Astrocyte of the hippocampus (primary cell): ENCODE measurements at regions not wholly inside any gene's neighbourhood (a gene's known extent, or its start where the extent isn't known, plus 50 kb on each side); places are given as distances from the start of the nearest gene placed in this dataset.
A peak's percentile ranks its signal among the peaks of the same experiment; 100 is the strongest.
"Not testable (repeated sequence)": the region's sequence is repeated elsewhere in the genome, so short reads cannot be mapped to it uniquely, and the experiment has no call there.

Source experiments
- DNase-seq: peaks from one replicate; pipeline ENCODE4 v3.0.0; 2011; ENCODE audit warnings: low read depth, low spot score

DNA sequence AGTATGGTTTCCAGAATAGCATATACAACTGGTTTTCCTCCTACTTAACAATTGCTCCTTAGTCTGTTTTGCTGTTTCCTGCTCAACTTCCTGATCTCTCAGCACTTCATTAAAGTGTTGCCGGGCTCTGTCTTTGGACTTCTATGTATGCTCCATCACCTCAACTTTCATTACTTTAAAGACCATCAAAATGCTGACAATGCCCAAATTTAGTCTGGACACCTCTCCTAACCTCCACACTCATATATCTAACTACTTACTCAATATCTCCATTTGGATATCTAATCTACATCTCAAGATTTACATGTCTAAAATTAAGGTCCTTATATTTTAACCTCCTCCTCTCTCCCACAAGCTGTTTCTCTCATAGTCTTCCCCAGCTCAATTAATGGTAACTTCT lies 54.4 kb upstream of the LGR5 start:
- no peak for DNase-seq

- not testable (repeated sequence) for DNase-seq
These were observed 62.8 kb upstream of the LGR5 start for GRCh38 chr12:71376711-71377355.

DNA sequence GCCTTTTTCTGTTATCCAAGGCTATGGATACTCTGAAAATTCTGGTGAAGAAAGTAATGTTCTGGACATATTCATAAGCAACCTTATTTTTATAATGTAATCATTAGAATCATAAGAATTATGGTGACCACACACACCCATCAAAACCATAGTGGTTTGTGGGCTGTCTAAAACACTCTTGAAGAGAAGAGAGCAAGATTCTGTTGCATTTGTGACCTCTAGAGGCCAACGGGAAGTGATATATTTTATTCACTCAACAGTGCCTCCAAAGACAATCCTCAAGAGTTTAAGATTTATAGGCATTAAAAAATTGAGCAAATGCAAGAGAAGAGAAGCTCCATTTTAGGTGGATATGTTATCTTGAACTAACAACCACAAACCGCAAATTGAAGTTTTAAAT lies 68.5 kb upstream of the LGR5 start:
- DNase-seq = no peak

- no peak for DNase-seq
These were observed 79.6 kb upstream of the LGR5 start for GRCh38 chr12:71360013-71360412.

DNA sequence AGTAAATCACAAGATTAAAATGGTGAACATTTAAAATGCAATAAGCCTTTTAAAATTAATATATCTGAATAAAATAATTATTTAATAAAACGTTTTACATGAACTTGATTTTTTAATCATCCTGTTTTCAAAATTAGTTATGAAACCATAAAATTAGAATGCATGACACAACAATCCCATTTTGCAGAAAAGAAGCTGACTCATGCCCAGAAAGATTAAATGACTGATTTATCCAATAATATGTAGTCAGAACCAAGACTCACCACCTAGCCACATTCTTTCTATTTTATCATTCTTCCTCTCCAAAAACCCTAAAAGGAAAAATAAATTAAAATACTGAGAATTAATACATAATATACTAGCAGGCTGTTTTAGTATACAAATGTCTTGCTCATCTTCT lies 83.0 kb upstream of the LGR5 start:
- DNase-seq = no peak

- DNase-seq = no peak
These were observed 84.7 kb upstream of the LGR5 start for GRCh38 chr12:71354871-71355270.

DNA sequence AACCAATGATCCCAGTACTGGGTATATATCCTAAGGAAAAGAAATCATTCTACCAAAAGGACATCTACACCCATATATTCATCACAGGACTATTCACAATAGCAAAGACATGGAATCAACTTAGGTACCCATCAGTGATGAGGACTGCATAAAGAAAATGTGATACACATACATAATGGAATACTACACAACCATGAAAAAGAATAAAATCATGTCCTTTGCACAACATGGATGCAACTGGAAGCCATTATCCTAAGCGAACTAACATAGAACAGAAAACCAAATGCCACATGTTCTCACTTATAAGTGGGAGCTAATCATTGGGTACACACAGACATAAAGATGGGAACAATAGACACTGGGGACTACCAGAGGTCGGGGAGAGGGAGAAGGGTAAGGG lies 86.0 kb upstream of the LGR5 start:
- DNase-seq = no peak

- no peak for DNase-seq
These were observed 89.6 kb upstream of the LGR5 start for GRCh38 chr12:71349950-71350349.

- no peak for DNase-seq
These were observed 100.7 kb upstream of the LGR5 start for GRCh38 chr12:71338933-71339332.

DNA sequence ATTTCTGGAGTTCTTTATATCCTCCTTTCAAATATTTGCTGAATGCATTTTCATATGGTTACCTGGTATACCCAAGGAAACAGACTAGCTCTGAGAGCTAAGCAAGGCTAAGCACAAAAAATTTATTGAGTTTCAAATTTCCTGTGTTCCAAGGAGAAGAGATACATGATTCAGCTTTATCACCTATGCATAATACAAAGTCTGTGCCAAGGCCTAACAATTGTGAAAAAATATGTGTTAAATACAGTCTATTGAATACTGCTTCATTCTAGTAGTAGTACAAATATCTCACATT lies 103.7 kb upstream of the LGR5 start:
- no peak for DNase-seq

DNA sequence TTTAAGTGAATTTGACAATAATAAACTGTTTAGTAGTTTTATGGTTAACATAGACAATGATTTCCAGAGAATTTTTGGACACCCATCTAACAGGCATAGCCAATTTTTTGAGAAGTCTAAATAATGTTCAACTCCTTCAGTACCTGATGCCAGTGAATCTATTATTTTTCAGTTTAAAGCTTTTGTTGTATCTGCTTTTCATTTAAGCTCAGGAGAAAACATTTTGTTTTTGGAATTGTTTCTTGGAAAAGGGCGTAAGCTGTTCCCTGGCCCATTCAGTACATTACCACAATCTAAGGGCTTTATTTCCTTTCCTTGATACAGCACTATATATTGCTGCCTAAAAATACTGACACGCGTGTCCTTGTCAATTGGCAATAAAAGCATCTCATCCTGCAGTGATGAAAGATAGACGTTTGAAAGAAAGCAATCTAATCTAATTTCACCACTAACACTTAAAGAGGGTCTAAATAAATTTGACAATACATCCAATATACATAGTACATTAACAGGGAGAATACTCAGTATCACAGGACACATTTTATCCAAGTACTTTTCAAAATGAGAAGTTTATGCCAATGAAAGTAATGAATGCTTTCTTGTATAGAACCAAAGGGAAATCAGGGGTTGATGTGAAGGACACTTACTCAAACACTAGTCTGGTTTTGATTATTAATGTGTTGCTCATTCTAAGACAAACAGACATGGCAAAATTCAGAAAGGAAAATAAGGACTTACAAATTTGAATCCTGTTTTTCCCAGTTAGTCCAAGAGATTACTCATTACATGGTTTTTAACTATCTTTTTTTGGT lies 104.2 kb upstream of the LGR5 start:
- DNase-seq = no peak

GRCh38 chr12:71333418-71333817 lies 106.2 kb upstream of the LGR5 start:
- DNase-seq = no peak

DNA sequence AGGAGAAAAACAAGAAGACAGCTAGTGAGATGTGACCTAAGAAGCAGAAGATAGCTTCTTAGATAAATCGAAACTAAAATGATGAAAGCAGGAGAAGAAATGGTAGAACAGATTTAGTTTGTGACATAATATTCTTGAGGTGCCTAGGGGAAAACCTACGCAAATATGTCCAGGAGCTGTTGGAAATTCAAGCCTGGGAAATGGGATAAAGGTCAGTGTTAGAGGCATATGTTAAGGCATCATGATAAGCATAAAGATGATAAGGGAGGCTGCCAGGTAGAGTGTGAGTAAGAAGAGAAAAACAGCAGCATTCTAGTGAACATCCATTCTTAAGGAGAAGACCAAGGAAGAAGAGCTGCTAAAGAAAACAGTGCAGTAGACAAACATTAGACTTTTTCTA lies 109.6 kb upstream of the LGR5 start:
- no peak for DNase-seq

GRCh38 chr12:71321531-71321930 lies 118.1 kb upstream of the LGR5 start:
- DNase-seq = no peak

GRCh38 chr12:71321130-71321529 lies 118.5 kb upstream of the LGR5 start:
- DNase-seq = no peak

GRCh38 chr12:71315328-71315985 lies 124.1 kb upstream of the LGR5 start:
- DNase-seq = no peak

GRCh38 chr12:71312768-71313403 lies 126.7 kb upstream of the LGR5 start:
- peak; percentile 27 for DNase-seq

DNA sequence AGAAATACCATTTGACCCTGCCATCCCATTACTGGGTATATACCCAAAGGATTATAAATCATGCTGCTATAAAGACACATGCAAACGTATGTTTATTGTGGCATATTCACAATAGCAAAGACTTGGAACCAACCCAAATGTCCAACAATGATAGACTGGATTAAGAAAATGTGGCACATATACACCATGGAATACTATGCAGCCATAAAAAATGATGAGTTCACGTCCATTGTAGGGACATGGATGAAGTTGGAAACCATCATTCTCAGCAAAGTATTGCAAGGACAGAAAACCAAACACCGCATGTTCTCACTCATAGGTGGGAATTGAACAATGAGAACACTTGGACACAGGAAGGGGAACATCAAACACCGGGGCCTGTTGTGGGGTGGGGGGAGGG lies 128.0 kb upstream of the LGR5 start:
- DNase-seq = not testable (repeated sequence)

DNA sequence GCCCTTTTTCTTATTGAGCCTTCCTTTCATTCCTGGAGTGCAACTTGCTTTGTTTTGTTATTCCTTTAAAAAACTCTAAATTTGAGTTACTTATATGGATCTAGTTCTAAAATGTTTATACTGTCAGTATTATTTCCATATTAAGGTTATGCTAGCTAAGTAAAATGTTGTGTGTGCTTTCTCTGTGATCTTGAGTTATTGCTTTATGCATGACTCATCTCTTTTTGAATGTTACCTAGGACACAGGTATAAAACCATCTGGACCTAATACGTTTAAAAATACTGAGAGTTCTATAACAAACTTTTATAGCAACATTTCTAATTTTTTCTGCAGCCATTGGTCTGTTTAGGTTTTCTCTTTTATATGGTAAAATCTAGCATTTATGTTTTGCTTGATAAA lies 132.8 kb upstream of the LGR5 start:
- DNase-seq = no peak

- DNase-seq = no peak
These were observed 135.3 kb upstream of the LGR5 start for GRCh38 chr12:71304306-71304705.

GRCh38 chr12:71303199-71303598 lies 136.4 kb upstream of the LGR5 start:
- peak; percentile 4 for DNase-seq
